ENCODE measurements at regions not wholly inside any gene's neighbourhood (a gene's known extent, or its start where the extent isn't known, plus 50 kb on each side); places are given as distances from the start of the nearest gene placed in this dataset.
A peak's percentile ranks its signal among the peaks of the same experiment; 100 is the strongest.
"Not testable (repeated sequence)": the region's sequence is repeated elsewhere in the genome, so short reads cannot be mapped to it uniquely, and the experiment has no call there.

- DNase-seq (ENCODE audit: low spot score): not testable (repeated sequence)
Measured at GRCh38 chr5:93682471-93683404, 58.7 kb downstream of the POU5F2 start.

GRCh38 chr5:93681432-93681831 is 60.0 kb downstream of the POU5F2 start:
- DNase-seq (ENCODE audit: low spot score): no peak

GRCh38 chr5:93677359-93677891 is 64.0 kb downstream of the POU5F2 start:
- DNase-seq (ENCODE audit: low spot score): peak; percentile 84

- no peak for DNase-seq (ENCODE audit: low spot score)
Measured at GRCh38 chr5:93676704-93677103, 64.7 kb downstream of the POU5F2 start.

GRCh38 chr5:93675460-93676450 is 65.6 kb downstream of the POU5F2 start:
- no peak for DNase-seq (ENCODE audit: low spot score)

GRCh38 chr5:93674866-93675459 is 66.4 kb downstream of the POU5F2 start:
- no peak for DNase-seq (ENCODE audit: low spot score)

GRCh38 chr5:93674138-93674537 is 67.3 kb downstream of the POU5F2 start:
- no peak for DNase-seq (ENCODE audit: low spot score)

- DNase-seq (ENCODE audit: low spot score): no peak
Measured at GRCh38 chr5:93673316-93673954, 68.0 kb downstream of the POU5F2 start.

GRCh38 chr5:93665648-93666047 is 75.8 kb downstream of the POU5F2 start:
- DNase-seq (ENCODE audit: low spot score): no peak

GRCh38 chr5:93660677-93661076 is 77.7 kb downstream of the NR2F1 start:
- no peak for DNase-seq (ENCODE audit: low spot score)

GRCh38 chr5:93658044-93658443 is 75.0 kb downstream of the NR2F1 start:
- no peak for DNase-seq (ENCODE audit: low spot score)

- DNase-seq (ENCODE audit: low spot score): no peak
Measured at GRCh38 chr5:93654676-93655075, 71.7 kb downstream of the NR2F1 start.

GRCh38 chr5:93653716-93654115 is 70.7 kb downstream of the NR2F1 start:
- no peak for DNase-seq (ENCODE audit: low spot score)

- no peak for DNase-seq (ENCODE audit: low spot score)
Measured at GRCh38 chr5:93649234-93649900, 66.3 kb downstream of the NR2F1 start.

GRCh38 chr5:93644760-93645159 is 61.7 kb downstream of the NR2F1 start:
- no peak for DNase-seq (ENCODE audit: low spot score)
